GM19193 (cell line): ENCODE measurements at regions not wholly inside any gene's neighbourhood (a gene's known extent, or its start where the extent isn't known, plus 50 kb on each side); places are given as distances from the start of the nearest gene placed in this dataset.

ENCODE experiments used
- POLR2A ChIP-seq: IDR thresholded peaks from 4 replicates; pipeline ENCODE4 v1.6.1; 2011; ENCODE audit not compliant: insufficient read depth, insufficient read length; ENCODE audit errors: extremely low read depth

DNA sequence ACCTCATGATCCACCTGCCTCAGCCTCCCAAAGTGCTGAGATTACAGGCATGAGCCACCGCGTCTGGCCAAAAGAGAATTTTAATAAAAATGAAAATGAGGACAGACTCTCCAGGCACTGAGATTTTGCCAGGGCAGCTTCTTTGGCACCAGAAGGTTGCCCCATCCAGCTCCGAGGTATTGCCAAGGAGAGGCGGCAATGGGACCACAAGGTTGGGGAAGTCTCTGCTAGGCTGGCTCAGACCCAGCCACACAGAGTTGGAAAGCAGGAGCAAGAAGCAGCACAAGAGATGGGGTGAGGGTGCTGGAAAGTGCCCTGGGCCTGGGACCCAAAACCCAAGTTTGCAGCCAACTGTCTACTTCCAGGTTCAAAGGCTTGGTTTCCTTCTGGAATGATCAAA lies 200.9 kb downstream of the HHIPL2 start:
- no peak for TF ChIP-seq POLR2A

DNA sequence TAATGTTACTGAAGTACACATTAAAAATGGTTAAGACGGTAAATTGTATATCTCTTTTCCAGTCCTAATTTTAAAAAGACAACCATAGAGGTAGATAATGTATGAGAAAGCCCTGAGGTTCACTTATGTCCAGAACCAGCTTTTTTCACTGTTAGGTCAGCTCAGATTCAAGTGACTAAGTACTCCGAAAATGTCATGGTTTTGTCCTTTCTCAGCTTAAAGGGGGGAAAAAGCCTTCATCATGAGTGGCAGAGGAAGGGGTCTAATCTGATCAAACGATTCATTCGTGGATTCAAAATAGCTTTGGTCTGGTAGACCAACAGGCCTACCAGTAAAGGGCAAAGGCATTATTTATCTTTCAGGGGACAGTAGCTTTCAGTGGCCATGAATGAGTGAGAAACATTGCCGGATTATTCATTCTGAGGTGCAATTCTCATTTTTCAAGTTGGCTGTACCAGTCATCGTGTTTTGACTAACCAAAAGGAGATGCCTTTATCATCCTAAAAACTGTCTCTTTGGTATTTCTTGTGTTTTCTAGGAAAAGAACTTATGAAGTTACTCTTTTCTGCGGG lies 208.4 kb downstream of the HHIPL2 start:
- TF ChIP-seq POLR2A, result no peak

DNA sequence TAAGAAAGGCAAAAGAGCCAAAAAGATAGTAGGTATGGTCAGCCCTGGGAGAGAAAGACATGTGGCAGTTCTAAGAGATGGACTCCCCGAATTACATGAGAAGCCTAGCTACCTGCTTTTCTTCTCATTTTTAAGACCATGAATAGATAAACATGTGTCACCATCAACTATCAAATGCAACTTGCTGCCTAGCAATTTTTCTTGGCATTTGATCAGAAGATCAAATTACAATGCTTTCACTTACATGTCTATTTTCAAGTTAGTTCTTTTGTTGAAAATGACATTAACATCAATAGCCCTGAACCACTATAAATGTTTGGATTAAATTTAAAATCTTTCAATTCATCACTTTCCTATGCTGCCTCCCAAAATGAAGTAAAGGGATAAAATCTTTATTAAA lies 212.3 kb downstream of the HHIPL2 start:
- TF ChIP-seq POLR2A, result no peak

DNA sequence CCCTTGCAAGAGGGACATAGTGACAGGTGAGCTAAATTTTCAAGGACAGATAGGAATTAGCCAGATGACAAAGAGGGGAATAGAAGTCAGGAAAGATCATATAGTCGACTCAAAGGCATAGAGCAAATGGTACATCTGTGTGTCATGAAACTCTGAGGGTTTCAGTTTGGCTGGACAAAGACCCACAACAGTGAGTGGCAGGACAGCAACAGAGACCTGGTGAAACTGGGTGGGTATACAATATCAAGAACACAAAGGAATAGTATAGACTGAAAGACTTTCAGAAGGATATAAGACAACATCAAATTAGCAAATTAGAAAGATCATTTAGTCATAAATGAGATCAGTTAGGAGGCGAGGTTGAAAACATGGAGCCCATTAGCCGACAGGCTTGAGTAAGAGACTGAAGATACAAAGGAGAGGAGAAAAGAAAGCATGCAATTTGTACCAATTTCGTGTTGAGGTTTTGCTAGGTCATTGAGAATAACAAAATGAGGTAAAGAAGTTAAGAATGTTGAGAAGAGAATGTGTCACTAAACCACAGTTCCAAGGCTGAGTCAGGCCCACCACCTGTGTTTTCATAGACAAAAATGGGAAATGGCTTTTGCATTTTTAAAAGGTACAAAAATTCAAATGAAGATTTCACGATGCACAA lies 213.8 kb downstream of the HHIPL2 start:
- no peak for TF ChIP-seq POLR2A

DNA sequence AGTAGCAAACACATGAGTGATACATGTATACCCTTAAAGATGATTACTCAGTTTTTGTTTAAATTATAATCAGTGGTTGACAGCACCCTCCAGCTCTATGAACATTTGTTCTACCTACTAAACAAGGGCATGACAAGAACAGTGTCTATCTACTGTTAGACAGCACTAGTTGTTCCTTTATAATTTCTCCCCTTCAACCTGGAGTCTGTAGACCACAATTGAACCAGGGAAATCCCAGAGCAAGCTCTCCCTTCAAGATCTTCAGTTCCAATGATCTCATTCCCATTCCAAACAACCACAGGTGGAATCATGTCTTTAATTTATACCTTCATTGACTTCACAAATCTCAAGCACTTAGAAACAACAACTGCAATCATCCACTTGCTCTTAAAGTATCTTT lies 216.1 kb downstream of the HHIPL2 start:
- no peak for TF ChIP-seq POLR2A

DNA sequence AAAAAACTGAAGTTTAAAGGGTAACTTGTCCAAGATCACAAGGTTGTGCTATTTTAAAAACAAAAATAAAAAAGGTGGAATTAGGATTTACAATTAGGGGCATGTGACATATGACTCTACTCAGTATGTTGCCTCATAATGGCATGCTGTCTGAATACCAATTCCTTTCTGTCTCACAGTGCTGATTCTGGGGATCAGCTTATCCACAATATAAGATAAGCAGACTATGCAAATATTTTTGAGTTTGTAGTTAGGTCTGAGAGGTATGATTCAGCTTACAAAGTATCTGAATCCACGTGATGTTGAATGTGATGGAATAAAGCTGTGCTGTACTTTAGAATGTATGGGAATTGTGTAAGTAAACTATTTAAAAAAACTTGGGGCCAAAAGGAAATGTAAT lies 216.6 kb downstream of the HHIPL2 start:
- TF ChIP-seq POLR2A, result no peak

DNA sequence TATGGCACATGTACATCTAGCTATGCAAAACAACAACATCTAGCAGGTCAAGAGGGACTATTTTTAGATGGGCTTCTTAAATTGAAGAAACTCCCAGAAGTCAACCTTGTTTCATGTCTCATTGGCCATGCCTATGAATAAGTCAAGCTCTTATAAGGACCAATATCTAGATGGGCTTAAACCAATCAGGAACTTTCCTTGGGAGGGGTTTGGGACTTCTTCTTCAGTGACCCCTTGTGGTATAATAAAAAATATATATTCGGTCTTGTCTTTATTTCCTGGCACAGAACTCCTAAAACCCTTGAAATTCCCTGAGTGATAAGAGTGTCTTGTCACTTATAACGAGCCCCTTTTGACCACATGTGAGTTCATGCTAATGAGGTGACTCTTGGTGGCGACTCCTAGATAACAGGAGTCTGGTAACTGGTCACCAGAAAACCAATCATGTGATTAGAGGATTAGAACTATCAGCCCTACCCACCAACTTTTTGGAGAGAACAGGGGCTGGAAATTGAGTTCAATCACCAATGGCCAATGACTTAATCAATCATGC lies 218.3 kb downstream of the HHIPL2 start:
- no peak for TF ChIP-seq POLR2A

DNA sequence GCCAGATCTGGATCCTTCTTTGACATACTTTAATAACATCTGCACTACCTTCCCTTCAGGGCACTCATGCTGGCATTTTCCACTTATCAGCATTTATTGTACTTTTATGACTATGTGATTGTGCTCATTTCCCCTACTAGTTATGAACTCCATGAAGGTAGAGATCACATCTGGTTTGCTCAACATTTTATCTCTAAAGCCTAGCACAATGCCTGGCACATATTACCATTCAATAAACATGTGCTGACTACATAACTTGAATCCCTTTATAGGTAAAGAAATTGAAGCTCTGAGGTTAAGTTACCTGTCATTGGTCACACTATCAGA lies 221.2 kb downstream of the HHIPL2 start:
- no peak for TF ChIP-seq POLR2A

DNA sequence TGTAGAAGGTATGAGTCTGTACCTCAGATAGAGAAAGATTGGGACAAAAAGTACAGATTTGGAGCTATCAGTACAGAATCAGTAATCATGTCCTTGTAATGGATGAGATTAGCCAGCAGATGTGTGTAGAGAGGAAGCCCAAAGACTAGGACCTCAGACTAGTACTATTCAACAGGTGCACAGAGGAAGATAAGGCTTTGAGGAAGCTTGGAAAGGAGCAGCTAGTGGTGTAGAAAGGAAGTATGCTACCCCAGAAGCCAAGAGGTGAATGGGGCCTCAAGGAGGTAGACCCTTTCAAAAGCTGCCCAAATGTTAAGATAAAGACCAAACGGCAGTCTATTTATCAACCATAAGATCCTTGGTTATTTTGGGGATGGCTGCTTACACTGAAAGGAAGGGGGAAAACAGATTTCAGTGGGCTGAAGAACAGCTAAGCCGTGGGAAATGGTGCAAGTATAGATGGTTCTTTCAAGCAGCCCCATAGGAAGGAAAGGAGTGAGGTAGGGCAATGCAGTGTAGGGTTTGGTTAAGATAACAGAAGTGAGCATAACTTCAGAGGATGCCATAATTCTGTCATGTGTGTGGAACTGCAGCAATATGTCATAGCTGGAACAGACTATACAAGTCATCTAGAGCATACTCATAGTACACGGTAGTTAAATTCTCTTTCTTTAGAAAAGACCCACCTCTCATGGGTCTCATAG lies 221.7 kb downstream of the HHIPL2 start:
- no peak for TF ChIP-seq POLR2A

DNA sequence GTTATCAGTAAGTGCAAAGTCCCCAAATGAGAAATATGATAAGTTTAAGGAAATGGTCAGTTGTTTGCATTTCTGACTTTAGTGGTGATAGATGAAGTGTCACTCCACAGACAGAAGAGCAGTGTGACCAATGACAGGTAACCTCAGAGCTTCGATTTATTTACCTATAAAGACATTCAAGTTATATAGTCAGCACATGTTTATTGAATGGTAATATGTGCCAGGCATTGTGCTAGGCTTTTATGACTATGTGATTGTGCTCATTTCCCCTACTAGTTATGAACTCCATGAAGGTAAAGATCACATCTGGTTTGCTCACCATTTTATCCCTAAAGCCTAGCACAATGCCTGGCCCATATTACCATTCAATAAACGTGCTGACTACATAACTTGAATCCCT lies 222.4 kb downstream of the HHIPL2 start:
- TF ChIP-seq POLR2A, result no peak

DNA sequence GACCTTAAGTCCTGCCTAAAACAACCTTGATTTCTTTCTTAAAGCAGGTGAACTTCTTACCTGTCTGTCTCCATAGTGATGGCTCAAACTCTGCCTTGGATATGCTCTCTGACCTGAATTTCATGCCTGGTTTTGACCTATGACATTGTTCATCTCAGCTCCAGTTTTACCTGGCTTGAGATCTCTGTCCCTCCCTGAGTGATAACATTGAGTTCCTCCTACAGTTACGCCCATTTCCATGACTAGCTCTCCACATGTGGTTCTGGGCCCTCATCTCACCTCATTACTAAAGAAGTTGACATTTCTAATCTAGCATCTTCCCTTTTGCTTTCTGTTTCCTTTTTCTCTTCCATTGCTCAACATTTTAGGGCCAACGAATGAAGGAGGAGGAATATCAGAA lies 233.1 kb downstream of the HHIPL2 start:
- no peak for TF ChIP-seq POLR2A

DNA sequence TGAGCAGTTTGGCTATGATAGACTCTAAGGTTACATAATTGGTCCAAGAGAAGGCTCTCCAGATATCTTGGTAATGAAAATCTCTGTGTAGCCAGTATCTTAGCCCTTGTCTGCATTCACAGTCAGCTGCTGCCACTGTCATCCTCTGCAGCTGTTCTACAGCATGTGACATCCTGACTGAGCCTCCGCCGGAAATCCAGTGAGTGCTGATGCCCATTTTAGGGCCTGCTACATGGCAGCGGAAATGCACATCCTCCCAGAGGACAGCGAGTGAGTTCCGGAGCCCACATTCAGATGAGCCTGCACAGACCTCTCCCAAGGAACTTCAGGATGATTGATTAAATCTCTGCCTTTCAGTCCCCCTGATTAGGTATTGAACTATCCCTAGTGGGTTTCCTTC lies 237.1 kb downstream of the HHIPL2 start:
- no peak for TF ChIP-seq POLR2A

DNA sequence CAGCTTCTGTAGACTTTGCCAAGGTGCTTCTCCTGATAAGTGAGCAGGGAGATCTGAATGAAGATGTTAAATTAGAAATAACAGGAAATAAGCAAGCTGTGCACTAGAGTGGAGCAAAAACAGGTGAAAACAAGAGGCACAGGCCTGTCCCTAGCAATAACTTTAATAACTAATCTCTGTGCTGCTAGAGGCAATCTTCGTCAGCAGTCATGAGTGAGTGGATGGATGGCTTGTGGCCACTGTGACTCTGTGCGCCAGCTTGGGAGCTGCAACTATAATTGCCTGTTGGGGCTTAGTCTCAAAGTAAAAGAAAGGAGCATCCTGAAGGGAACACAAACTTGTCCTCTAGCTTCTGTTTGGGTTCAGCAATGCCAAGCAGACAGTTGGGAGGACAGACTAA lies 240.3 kb downstream of the HHIPL2 start:
- TF ChIP-seq POLR2A, result no peak

DNA sequence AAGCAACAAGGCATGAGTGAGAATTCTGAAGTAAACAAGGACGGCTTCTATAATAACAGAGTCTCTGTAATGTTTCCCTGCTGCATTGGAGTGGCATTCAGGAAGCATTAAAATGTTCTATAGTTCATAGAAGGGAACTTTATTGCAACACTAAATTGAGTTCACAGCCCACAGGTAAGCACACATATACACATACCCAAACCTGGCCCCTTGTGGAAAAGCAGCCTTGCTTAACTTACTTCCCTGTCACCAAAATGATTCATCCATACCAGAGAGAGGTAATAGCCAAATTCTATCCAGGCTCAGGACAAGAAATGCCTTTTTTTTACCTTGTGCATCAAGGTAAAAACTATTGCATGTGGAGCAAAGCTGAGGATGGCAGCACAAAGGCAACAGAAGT lies 241.4 kb downstream of the HHIPL2 start:
- TF ChIP-seq POLR2A, result no peak

DNA sequence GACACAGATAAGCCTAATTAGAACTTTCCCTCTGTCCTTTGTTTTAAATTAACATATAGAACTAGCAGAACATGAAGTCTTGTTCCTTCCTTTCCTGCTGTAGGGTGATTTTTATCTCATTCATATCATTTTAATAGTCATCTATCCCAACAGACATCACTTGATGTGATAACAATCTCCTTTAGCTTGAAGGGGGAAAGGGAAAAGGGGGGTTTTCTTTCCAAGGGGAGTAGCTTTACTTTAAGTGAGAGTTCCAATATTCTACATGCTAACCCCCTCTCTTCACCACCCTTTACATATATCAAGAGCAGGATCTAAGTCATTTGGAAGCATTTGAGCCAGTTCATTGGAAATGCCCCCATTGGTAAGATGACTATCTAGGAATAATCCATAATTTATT lies 241.9 kb downstream of the HHIPL2 start:
- TF ChIP-seq POLR2A, result no peak

DNA sequence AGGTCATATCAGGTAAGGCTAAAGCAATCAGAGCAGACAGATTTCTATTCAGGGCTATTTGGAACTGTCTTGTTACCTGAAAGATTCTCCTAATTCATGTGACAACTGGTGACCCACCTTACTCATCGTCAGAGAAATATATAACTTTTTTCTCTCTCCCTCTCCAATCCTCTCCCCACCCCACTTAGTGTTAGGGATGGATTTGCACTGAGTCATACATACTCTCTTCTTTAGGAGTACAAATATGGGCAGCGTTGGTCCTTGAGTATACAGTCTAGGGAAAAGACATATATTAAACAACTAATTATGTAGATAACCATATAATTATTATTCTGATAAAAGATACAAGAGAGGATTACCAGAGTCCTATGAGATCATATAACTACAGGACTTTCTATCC lies 246.3 kb downstream of the HHIPL2 start:
- no peak for TF ChIP-seq POLR2A
